HG02943 (cell line): ENCODE measurements at regions not wholly inside any gene's neighbourhood (a gene's known extent, or its start where the extent isn't known, plus 50 kb on each side); places are given as distances from the start of the nearest gene placed in this dataset.
"Not testable (repeated sequence)": the region's sequence is repeated elsewhere in the genome, so short reads cannot be mapped to it uniquely, and the experiment has no call there.

ENCODE experiments used
- ATAC-seq: cut with Tn5 transposase; IDR thresholded peaks from one replicate; pipeline ENCODE4 v1.9.1; 2021; ENCODE audit warnings: mild to moderate bottlenecking, low read depth, moderate library complexity; ENCODE audit not compliant: unreplicated experiment

- no peak for ATAC-seq
Observed at GRCh38 chr7:13604178-13604577, 385.3 kb downstream of the ETV1 start.

DNA sequence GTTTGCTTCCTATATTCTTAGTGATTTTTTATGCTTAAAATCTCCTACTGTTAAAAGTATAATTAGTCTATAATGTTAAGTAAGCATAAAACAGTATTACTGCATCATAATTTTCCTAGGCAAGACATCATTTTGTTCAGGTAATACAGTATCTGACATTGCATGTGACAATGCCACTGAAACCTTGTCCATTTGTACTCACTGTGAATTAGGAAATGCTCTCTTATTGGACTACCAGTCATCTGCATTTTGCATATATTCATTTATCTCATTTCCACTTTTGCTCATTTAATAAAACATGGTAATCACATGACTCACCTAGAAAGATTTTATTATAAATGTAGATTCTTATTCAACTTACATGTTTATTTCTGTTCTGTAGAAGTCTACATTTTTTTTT, 379.1 kb downstream of the ETV1 start:
- no peak for ATAC-seq

- ATAC-seq: no peak
Observed at GRCh38 chr7:13615679-13616078, 373.8 kb downstream of the ETV1 start.

DNA sequence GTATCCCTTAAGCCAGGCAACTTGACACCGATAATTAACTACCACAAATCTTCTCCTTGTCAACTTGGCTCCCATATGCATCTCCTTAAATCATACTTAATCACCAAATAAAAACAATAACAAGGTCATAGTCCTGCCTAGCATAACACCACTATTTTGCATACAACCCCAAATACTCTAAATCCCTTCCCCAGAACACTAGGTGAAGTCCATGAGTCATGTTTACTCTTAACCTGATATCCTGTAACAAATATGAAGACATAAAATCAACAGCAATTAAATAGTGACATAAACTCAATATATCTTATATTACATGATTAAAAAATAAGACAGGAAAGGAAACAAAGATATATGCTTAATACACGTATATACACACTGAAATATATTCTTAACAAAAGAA, 362.0 kb downstream of the ETV1 start:
- ATAC-seq: no peak

DNA sequence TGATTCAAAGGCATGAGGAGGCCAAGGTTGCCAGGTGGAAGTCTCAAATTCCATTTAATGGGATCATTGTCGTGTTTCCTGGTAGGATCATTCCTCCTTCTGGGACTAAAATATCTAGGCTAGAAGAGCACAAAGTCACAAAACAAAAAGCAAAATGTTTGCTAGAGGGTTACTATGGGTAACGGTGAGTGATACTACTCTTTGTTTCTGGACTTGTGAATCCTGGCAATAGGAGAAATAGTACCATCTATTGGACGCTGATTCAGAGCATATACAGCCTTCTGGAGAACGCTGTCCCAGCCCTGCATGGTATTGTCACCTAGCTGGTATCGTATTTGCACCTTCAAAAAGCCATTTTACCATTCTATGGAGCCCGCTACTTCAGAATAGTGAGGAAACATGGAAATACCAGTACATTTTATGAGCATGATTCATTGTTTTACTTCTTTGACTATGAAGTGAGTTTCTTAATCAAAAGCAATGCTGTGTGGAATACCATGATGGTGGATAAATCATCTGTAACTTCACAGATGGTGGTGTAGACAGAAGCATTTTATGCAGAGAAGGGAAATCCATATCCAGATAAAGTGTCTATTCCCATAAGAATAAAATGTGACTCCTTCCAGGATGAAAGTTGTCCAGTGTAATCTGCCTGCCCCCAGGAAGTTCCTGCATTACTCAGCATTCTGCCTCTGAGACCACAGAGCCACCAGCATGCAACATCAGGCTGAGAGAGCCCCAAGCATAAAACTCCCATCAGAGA, 361.0 kb downstream of the ETV1 start:
- no peak for ATAC-seq

GRCh38 chr7:13631207-13632049, 358.0 kb downstream of the ETV1 start:
- not testable (repeated sequence) for ATAC-seq

DNA sequence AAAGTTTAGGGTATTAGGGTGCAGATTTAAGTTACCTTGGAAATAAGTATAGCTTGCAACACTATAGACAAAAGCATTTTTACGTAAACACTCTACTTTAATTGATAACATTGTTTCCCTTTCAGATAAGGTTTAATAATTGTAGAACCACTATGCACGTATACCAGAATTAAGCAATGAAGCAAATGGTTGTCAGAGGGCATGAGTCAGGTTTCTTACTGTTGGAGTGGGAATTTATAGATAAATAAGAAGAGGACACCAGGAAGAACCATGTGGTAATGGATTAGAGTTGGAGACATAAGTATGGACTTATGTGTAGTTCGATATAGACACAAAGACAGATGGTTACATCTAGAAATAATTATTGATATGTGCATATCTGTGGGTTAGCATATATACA, 355.6 kb downstream of the ETV1 start:
- ATAC-seq: no peak

DNA sequence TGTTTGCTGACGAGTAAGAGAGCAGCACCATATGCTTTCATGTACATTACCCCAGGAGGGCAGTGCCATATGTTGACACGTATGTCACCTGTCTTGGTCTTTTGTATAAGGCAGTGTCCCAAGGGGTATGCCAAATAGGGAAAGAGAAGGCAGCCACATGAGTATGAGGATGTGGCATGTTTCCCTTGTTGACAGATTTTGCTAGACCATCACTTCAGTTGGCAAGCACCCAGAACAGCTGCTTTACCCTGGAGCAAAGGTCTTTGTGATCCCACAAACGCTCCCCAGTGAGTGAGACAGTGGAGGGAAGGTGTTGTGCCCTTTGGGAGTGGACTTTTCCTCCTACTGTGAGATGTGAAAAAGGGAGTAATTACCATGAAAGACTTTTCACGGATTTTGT, 350.1 kb downstream of the ETV1 start:
- ATAC-seq: no peak

- ATAC-seq: no peak
Observed at GRCh38 chr7:13641714-13642113, 347.8 kb downstream of the ETV1 start.

DNA sequence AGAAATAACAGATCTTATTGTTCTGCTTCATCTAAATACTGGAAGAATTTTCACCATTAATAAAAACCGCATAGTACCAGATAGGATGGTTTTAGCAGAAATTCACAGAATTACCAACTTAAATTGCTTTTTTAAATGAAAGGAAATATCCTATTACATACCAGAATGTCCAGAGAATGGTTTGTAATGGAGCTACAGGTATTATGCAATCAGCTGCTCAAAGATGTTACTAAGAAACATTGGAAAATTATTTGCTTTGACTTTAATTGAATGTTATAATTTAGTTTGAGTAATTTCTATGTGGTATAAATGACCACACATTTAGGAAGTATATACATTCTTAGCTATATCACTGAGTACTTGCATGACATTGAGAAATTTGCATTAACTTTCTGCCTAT, 338.3 kb downstream of the ETV1 start:
- ATAC-seq: no peak

DNA sequence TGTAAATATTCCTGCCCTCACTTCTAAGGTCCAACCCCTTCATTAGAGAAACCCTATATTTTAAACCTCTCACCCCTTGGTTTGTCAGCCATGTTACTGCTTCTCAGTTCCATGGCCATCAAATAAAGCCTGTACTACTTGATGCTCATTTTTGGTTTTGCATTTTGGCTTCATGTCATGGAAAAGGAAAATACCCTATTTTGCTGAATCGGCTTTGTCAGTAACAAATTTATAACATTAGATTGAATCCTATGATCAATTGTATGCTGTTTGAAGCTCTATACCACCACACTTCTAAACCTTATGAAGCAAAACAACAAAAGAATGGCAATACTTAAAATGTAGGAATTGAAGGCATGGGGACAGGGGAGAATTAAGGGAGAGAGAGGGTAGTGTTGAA, 333.1 kb downstream of the ETV1 start:
- no peak for ATAC-seq

- no peak for ATAC-seq
Observed at GRCh38 chr7:13673290-13673689, 316.2 kb downstream of the ETV1 start.

- no peak for ATAC-seq
Observed at GRCh38 chr7:13682626-13683025, 306.8 kb downstream of the ETV1 start.

GRCh38 chr7:13687500-13687899, 302.0 kb downstream of the ETV1 start:
- no peak for ATAC-seq

DNA sequence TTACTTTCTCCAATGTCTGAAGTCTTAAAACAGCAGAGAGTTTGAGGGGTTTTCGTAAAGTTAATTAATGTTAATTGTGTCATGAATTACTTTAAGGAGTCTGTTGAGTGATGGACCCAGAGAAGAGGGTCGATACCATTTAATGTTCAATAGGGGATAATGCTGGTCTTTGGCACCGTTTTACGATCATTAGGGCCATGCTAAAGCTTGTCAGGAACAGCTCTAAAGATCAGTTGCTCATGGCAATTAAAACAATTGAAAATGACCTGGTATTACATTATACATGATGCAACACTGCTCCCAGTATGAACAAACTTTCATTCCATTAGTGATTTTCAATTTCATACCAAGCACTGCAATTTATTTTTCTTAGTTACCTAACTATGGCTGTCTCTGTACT, 296.9 kb downstream of the ETV1 start:
- ATAC-seq: no peak

DNA sequence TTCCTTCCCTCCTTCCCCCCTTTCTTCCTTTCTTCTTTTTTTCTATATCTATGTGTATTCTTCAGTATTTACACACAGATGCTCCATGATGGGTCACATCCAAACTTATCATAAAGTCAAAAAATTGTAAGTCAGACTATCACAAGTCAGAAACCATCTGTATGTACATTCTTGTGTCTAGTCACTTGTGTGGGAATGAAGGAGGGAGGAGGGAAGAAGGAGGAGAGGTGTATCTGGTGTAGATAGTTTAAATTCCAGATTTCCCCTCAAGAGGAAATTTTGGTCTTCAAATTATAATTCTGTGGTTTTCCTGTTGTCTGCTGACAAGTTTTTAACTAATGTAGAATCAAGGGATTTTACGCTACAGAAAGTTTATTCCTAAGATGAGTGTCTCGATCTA, 287.2 kb downstream of the ETV1 start:
- ATAC-seq: no peak

DNA sequence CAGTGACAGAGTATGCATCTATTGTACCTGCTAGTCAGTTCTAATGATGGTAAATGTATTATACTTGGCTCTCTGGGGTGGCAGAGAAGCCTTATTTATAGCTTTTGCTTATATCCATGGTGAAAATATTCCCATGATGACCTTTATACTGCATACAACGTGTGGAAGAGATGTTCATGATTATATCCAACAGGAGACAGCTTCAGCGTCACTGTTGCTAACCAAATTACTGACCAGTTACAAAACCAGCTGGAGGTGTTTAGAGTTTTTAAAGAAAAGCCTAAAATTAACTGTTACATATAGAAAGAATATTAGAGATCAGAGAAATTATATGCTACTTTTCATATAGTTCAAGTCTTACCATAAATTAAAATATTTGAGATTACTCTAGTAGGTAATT, 280.8 kb downstream of the ETV1 start:
- ATAC-seq: no peak

GRCh38 chr7:13713092-13713491, 276.4 kb downstream of the ETV1 start:
- ATAC-seq: no peak

GRCh38 chr7:13715534-13715933, 273.9 kb downstream of the ETV1 start:
- no peak for ATAC-seq

- no peak for ATAC-seq
Observed at GRCh38 chr7:13717031-13717430, 272.4 kb downstream of the ETV1 start.

- ATAC-seq: no peak
Observed at GRCh38 chr7:13724191-13724976, 265.1 kb downstream of the ETV1 start.
